NB4 (cell line): ENCODE measurements at regions not wholly inside any gene's neighbourhood (a gene's known extent, or its start where the extent isn't known, plus 50 kb on each side); places are given as distances from the start of the nearest gene placed in this dataset.

Source experiments
- CTCF ChIP-seq: IDR thresholded peaks from one replicate; pipeline ENCODE4 v1.5.1; 2012; ENCODE audit warnings: low read depth, low read length
- TF ChIP-seq, protein P1 (sequence below): IDR thresholded peaks from 2 replicates; pipeline ENCODE4 v1.6.1; 2011; ENCODE audit warnings: low read depth, low read length

DNA sequence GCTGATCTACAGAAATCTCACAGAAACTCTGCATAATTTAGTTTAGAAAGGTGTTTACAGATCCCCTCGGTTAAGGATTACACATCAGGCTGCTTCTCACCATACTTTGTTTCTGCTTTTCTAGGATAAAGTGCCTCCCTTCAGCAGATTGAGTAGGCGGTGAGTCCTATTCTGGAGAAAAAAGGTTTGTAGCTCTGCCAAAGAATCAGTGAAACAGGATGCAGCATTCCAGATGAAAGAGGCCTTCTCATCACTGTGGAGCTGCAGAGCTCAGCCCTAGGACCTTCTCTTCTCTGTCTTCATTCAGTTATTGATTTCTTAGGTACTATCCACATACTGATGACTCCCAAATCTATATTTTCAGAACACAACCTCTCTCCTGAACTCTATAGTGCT lies 155.5 kb upstream of the KRR1 start:
- no peak for TF ChIP-seq CTCF
- TF ChIP-seq, protein P1, sequence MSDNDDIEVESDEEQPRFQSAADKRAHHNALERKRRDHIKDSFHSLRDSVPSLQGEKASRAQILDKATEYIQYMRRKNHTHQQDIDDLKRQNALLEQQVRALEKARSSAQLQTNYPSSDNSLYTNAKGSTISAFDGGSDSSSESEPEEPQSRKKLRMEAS: no peak
